ENCODE measurements at regions not wholly inside any gene's neighbourhood (a gene's known extent, or its start where the extent isn't known, plus 50 kb on each side); places are given as distances from the start of the nearest gene placed in this dataset.
"Not testable (repeated sequence)": the region's sequence is repeated elsewhere in the genome, so short reads cannot be mapped to it uniquely, and the experiment has no call there.

DNA sequence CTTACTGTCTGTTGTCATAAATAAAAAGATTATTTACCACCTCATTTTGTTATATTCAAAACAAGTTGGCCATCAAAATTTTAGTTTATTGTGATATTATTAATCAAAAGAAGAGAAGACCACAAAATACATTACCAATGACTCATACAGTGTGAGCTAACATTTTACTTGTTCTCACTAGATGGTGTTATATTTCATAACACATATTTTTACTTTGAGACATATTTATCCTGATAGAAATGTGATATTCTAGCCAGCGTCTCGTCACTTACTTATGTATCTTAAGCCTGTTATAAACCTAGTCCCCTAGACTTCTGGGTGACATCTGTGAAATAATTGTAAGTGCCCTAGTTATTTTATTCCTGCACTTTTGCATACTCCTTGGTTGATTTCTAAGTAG lies 263.2 kb downstream of the CDH7 start:
- Mint-ChIP-seq H3K27ac (no peak overlapping the region), H3K4me3 (no peak overlapping the region), H3K27me3 (no peaks in the 10 kb centered on the region), H3K9me3 (peaks cover 11% of the 10 kb centered on the region), H3K4me1 (ENCODE audit: low read depth) (no peaks in the 10 kb centered on the region), H3K36me3 (no peaks in the 10 kb centered on the region)
- ChIA-PET CTCF (no interaction called here), POLR2A (no interaction called here)
- DNase-seq, result no peak
- intact Hi-C loops (cut with micrococcal nuclease), result no loop called here

DNA sequence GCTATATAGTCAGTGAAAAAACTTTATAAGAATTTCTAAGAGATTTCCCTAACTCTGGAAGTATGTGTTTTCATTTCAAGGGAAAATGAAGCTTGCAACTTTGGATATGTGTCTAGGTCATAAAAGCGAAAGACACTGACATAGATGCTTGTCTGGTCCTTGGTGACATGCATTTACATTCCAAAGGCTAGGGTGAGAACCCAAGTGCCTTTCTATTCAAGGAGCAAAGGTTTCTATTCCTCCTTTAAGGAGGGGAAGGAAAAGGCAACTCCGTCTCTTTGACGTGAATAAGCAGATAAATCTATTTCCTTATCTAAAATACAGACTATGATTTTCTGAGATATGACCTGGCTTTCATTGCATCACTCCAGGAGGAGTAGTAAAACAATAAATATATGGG lies 261.1 kb downstream of the CDH7 start:
- H3K27ac Mint-ChIP-seq, result no peak overlapping the region
- H3K36me3 Mint-ChIP-seq, result no peaks in the 10 kb centered on the region
- no peak overlapping the region for H3K4me3 Mint-ChIP-seq
- intact Hi-C loops (cut with micrococcal nuclease), result no loop called here
- ChIA-PET CTCF (no interaction called here), POLR2A (no interaction called here)
- DNase-seq, result no peak
- H3K4me1 Mint-ChIP-seq (ENCODE audit: low read depth), result no peaks in the 10 kb centered on the region
- H3K27me3 Mint-ChIP-seq, result no peaks in the 10 kb centered on the region
- H3K9me3 Mint-ChIP-seq, result peaks cover 6% of the 10 kb centered on the region

DNA sequence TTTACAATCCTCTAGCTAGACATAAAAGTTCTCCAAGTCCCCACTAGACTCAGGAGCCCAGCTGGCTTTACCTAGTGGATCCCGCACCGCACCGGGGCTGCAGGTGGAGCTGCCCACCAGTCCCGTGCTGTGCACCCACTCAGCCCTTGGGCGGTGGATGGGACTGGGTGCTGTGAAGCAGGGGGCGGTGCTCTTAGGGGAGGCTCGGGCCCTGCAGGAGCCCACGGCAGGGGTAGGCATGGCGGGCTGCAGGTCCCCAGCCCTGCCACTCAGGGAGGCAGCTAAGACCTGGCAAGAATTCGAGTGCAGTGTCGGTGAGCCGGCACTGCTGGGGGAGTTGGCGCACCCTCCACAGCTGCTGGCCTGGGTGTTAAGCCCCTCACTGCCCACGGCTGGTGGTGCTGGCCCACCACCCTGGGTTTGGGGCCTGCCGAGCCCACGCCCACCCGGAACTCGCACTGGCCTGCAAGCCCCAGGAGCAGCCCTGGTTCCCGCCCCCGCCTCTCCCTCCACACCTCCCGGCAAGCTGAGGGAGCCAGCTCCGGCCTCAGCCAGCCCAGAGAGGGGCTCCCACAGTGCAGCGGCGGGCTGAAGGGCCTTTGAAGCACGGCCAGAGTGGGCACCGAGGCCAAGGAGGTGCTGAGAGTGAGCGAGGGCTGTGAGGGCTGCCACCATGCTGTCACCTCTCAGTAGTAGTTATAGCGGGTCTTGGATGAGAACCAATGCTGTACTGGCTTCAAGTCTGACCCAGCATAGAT lies 255.2 kb downstream of the CDH7 start:
- H3K36me3 Mint-ChIP-seq, result no peaks in the 10 kb centered on the region
- no peak for DNase-seq
- peaks cover 4% of the 10 kb centered on the region for H3K9me3 Mint-ChIP-seq
- H3K4me3 Mint-ChIP-seq, result no peak overlapping the region
- no peaks in the 10 kb centered on the region for H3K27me3 Mint-ChIP-seq
- intact Hi-C loops (cut with micrococcal nuclease), result no loop called here
- ChIA-PET CTCF (no interaction called here), POLR2A (no interaction called here)
- H3K4me1 Mint-ChIP-seq (ENCODE audit: low read depth), result no peaks in the 10 kb centered on the region
- H3K27ac Mint-ChIP-seq, result no peak overlapping the region

DNA sequence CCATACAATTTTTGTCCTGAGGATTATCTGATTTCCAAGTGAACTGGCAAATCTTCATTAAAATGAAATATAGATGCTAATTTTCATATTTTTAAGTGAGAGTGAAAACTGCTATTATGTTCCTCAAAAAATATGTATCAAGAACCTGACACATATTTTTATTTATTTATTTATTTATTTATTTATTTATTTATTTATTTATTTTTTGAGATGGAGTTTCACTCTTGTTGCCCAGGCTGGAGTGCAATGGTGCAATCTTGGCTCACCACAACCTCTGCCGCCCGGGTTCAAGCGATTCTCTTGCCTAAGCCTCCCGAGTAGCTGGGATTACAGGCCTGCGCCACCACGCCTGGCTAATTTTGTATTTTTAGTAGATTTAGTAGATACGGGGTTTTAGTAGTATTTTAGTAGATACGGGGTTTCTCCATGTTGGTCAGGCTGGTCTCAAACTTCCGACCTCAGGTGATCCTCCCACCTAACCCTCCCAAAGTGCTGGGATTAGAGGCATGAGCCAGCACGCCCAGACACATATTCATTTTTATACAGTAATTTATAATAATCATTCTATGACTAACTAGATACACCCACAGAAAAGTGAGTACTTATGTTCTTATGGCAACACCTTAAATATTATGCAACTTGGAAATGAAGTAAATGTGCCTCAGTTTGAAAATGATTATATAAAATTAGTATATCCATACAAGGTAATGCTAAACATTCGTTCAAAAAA lies 248.3 kb downstream of the CDH7 start:
- intact Hi-C loops (cut with micrococcal nuclease); H3K27ac Mint-ChIP-seq; H3K9me3 Mint-ChIP-seq; DNase-seq; POLR2A ChIA-PET; CTCF ChIA-PET; H3K4me1 Mint-ChIP-seq (ENCODE audit: low read depth); H3K4me3 Mint-ChIP-seq; H3K36me3 Mint-ChIP-seq; H3K27me3 Mint-ChIP-seq: not testable (repeated sequence)

DNA sequence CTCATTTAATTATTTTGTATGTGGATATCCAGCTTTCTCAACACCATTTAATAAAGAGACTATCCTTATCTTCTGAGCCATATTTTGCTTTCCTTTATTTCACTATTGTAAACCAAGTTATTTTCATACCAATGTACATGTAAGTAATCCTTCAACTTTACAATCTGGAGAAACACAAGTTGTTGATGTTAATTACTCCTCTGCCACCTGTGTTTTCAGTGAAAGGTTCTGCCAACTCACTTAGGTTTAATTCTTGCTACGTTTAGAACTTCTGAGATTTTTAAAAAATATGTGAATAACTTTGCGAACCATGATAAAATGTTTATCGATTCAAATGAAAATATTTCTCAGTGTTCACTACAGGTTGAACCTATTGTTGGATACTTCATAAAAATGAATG lies 244.4 kb downstream of the CDH7 start:
- DNase-seq, result no peak
- Mint-ChIP-seq H3K4me1 (ENCODE audit: low read depth) (no peaks in the 10 kb centered on the region), H3K4me3 (no peak overlapping the region), H3K27me3 (no peaks in the 10 kb centered on the region), H3K9me3 (peaks cover 15% of the 10 kb centered on the region), H3K36me3 (no peaks in the 10 kb centered on the region), H3K27ac (no peak overlapping the region)
- ChIA-PET POLR2A (no interaction called here), CTCF (no interaction called here)
- intact Hi-C loops (cut with micrococcal nuclease), result no loop called here

GRCh38 chr18:65994302-65994701 lies 243.5 kb downstream of the CDH7 start:
- intact Hi-C loops (cut with micrococcal nuclease), result no loop called here
- ChIA-PET CTCF (no interaction called here), POLR2A (no interaction called here)
- peaks cover 15% of the 10 kb centered on the region for H3K9me3 Mint-ChIP-seq
- H3K4me1 Mint-ChIP-seq (ENCODE audit: low read depth), result no peaks in the 10 kb centered on the region
- H3K27ac Mint-ChIP-seq, result no peak overlapping the region
- H3K4me3 Mint-ChIP-seq, result no peak overlapping the region
- H3K36me3 Mint-ChIP-seq, result no peaks in the 10 kb centered on the region
- no peaks in the 10 kb centered on the region for H3K27me3 Mint-ChIP-seq
- DNase-seq, result no peak

DNA sequence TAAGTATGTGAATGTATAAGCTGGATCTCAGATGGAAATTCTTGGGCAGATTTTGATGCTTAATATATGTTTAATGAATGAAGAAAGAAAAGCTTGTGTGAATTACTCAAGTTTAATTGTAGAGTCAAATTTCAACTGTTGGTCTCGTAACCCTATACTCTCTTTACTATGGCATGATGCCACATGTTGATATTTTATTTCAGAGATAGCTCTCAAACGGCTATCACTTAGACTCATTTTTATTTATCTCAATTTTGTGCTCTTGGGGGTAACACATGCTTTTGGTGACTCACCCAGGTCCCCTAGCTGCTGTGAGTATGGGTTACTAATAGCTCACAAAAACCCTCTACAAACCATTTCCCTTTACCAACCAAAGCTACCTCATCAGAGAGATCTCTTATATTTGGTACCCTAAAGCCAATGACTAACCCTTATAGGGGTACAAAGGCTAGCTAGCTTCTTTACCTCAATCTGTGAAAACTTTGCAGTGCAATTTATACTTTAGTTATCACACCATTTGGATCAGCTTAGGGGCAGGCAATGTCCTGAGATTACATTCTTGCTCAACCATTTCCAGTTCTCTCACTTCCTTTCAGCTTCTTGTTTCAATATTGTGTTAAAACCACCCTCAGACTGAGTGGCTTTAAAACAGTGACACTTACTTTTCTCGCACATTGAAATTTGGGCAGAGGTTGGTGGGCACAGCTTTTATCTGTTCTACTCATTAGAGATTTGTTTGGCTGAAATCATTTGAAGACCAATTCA lies 240.3 kb downstream of the CDH7 start:
- CTCF ChIA-PET, result no interaction called here
- H3K4me1 Mint-ChIP-seq (ENCODE audit: low read depth), result no peaks in the 10 kb centered on the region
- no peak overlapping the region for H3K4me3 Mint-ChIP-seq
- POLR2A ChIA-PET, result no interaction called here
- no peaks in the 10 kb centered on the region for H3K36me3 Mint-ChIP-seq
- peaks cover 15% of the 10 kb centered on the region for H3K9me3 Mint-ChIP-seq
- intact Hi-C loops (cut with micrococcal nuclease), result no loop called here
- H3K27me3 Mint-ChIP-seq, result no peaks in the 10 kb centered on the region
- no peak for DNase-seq
- no peak overlapping the region for H3K27ac Mint-ChIP-seq

- intact Hi-C loops (cut with micrococcal nuclease), result no loop called here
- Mint-ChIP-seq H3K9me3 (peaks cover 15% of the 10 kb centered on the region), H3K36me3 (no peaks in the 10 kb centered on the region), H3K27me3 (no peaks in the 10 kb centered on the region), H3K4me1 (ENCODE audit: low read depth) (no peaks in the 10 kb centered on the region), H3K27ac (no peak overlapping the region), H3K4me3 (no peak overlapping the region)
- no peak for DNase-seq
- ChIA-PET CTCF (no interaction called here), POLR2A (no interaction called here)
These were observed 239.4 kb downstream of the CDH7 start for GRCh38 chr18:65990174-65990690.

GRCh38 chr18:65988972-65989371 lies 238.2 kb downstream of the CDH7 start:
- CTCF ChIA-PET, result no interaction called here
- no peaks in the 10 kb centered on the region for H3K27me3 Mint-ChIP-seq
- DNase-seq, result no peak
- POLR2A ChIA-PET, result no interaction called here
- H3K27ac Mint-ChIP-seq, result no peak overlapping the region
- H3K4me3 Mint-ChIP-seq, result no peak overlapping the region
- H3K36me3 Mint-ChIP-seq, result no peaks in the 10 kb centered on the region
- no peaks in the 10 kb centered on the region for H3K4me1 Mint-ChIP-seq (ENCODE audit: low read depth)
- intact Hi-C loops (cut with micrococcal nuclease), result no loop called here
- peaks cover 9% of the 10 kb centered on the region for H3K9me3 Mint-ChIP-seq

DNA sequence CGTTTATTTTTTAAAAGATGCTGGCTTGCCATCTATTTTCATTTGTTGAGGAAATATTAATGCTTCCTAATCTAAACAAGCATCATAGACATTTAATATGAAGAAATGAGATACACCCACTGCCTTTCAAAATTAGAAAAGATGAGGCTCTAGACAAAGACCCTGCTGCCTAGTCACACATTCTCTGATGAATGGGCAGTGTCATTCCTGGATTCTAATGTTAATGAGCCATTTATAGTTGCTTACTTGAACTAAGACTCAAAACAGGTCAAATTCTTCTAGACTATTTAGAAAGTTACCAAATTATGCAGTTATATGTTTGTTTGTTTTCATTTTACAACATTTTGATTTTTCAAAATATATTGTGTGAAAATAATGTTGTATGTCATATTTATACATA lies 237.6 kb downstream of the CDH7 start:
- no peak for DNase-seq
- intact Hi-C loops (cut with micrococcal nuclease), result no loop called here
- Mint-ChIP-seq H3K27me3 (no peaks in the 10 kb centered on the region), H3K4me3 (no peak overlapping the region), H3K36me3 (no peaks in the 10 kb centered on the region), H3K27ac (no peak overlapping the region), H3K4me1 (ENCODE audit: low read depth) (no peaks in the 10 kb centered on the region), H3K9me3 (peaks cover 8% of the 10 kb centered on the region)
- ChIA-PET POLR2A (no interaction called here), CTCF (no interaction called here)

- H3K36me3 Mint-ChIP-seq, result no peaks in the 10 kb centered on the region
- no peaks in the 10 kb centered on the region for H3K27me3 Mint-ChIP-seq
- H3K9me3 Mint-ChIP-seq, result peaks cover 9% of the 10 kb centered on the region
- H3K27ac Mint-ChIP-seq, result no peak overlapping the region
- no peak for DNase-seq
- POLR2A ChIA-PET, result no interaction called here
- CTCF ChIA-PET, result no interaction called here
- no peak overlapping the region for H3K4me3 Mint-ChIP-seq
- H3K4me1 Mint-ChIP-seq (ENCODE audit: low read depth), result no peaks in the 10 kb centered on the region
- intact Hi-C loops (cut with micrococcal nuclease), result no loop called here
These were observed 232.9 kb downstream of the CDH7 start for GRCh38 chr18:65983750-65984149.

DNA sequence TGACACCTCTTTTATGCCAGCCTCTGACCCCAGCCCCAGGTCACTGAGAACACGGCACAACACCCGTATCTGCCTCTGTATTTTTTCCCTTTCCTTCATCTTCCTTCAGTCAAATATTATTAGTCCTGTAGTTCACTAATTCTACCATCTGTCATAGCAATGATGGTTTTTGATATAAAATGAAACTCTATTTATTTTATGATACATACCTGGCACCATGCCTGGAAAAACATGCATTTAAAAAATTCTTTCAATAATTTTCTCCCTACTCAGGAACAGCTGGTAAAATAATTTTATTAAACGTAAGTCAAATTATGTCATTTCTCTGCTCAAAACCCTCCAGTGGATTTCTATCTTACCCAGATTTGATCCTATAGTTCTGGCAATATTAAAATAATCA lies 224.7 kb downstream of the CDH7 start:
- no peak for DNase-seq
- Mint-ChIP-seq H3K27me3 (no peaks in the 10 kb centered on the region), H3K9me3 (peaks cover 9% of the 10 kb centered on the region), H3K36me3 (no peaks in the 10 kb centered on the region), H3K4me1 (ENCODE audit: low read depth) (no peaks in the 10 kb centered on the region), H3K4me3 (no peak overlapping the region), H3K27ac (no peak overlapping the region)
- POLR2A ChIA-PET, result no interaction called here
- CTCF ChIA-PET, result no interaction called here
- intact Hi-C loops (cut with micrococcal nuclease), result no loop called here

GRCh38 chr18:65974758-65975157 lies 223.9 kb downstream of the CDH7 start:
- Mint-ChIP-seq H3K27ac (no peak overlapping the region), H3K9me3 (peaks cover 14% of the 10 kb centered on the region), H3K27me3 (no peaks in the 10 kb centered on the region), H3K4me3 (no peak overlapping the region), H3K4me1 (ENCODE audit: low read depth) (no peaks in the 10 kb centered on the region), H3K36me3 (no peaks in the 10 kb centered on the region)
- POLR2A ChIA-PET, result no interaction called here
- intact Hi-C loops (cut with micrococcal nuclease), result no loop called here
- CTCF ChIA-PET, result no interaction called here
- no peak for DNase-seq
